Activated T-cell treated with anti-CD3 and anti-CD28 coated beads, Interleukin-2, amount 50 U/mL, for 24 hours (primary cell): ENCODE measurements at regions not wholly inside any gene's neighbourhood (a gene's known extent, or its start where the extent isn't known, plus 50 kb on each side); places are given as distances from the start of the nearest gene placed in this dataset.

Experiments
- DNase-seq: peaks from one replicate; pipeline ENCODE4 v3.0.0-alpha.2; 2020
- H3K27ac Mint-ChIP-seq: 2 replicates; pipeline ENCODE4 v1.8.0; 2020; ENCODE audit warnings: mild to moderate bottlenecking, mixed read lengths
- H3K27me3 Mint-ChIP-seq: 2 replicates; pipeline ENCODE4 v1.8.0; 2020; ENCODE audit warnings: mixed read lengths
- H3K36me3 Mint-ChIP-seq: 2 replicates; pipeline ENCODE4 v1.8.0; 2020; ENCODE audit warnings: low read depth, mixed read lengths
- H3K4me1 Mint-ChIP-seq: 2 replicates; pipeline ENCODE4 v1.8.0; 2020; ENCODE audit warnings: low read depth, mixed read lengths
- H3K4me3 Mint-ChIP-seq: 2 replicates; pipeline ENCODE4 v1.8.0; 2020; ENCODE audit warnings: mild to moderate bottlenecking, moderate library complexity, mixed read lengths
- H3K9me3 Mint-ChIP-seq: 2 replicates; pipeline ENCODE4 v1.8.0; 2020; ENCODE audit warnings: mixed read lengths

- H3K9me3 Mint-ChIP-seq = peaks cover 17% of the 10 kb centered on the region
- H3K27me3 Mint-ChIP-seq = no peaks in the 10 kb centered on the region
- no peak for DNase-seq
Measured at GRCh38 chr14:84017495-84017894, 1512.4 kb upstream of the FLRT2 start.

DNA sequence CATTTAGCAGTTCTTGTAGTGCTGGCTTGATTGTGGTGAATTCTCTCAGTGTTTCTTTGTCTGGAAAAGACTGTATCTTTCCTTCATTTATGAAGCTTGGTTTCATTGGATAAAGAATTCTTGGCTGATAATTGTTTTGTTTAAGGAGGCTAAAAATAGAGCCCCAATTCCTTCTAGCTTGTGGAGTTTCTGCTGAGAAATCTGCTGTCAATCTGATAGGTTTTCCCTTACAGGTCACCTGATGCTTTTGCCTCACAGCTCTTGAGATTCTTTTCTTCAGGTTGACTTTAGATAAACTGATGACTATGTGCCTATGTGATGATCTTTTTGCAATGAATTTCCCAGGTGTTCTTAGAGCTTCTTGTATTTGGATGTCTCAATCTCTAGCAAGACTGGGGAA lies 1508.5 kb upstream of the FLRT2 start:
- Mint-ChIP-seq H3K36me3 (no peaks in the 10 kb centered on the region), H3K4me1 (no peaks in the 10 kb centered on the region), H3K9me3 (peaks cover 22% of the 10 kb centered on the region), H3K27ac (no peak overlapping the region), H3K27me3 (no peaks in the 10 kb centered on the region), H3K4me3 (no peak overlapping the region)
- no peak for DNase-seq

More at GRCh38 chr14:84017495-84017894, 1512.4 kb upstream of the FLRT2 start:
- no peaks in the 10 kb centered on the region for H3K4me1 Mint-ChIP-seq
- no peak overlapping the region for H3K27ac Mint-ChIP-seq
- H3K4me3 Mint-ChIP-seq = no peak overlapping the region
- no peaks in the 10 kb centered on the region for H3K36me3 Mint-ChIP-seq

DNA sequence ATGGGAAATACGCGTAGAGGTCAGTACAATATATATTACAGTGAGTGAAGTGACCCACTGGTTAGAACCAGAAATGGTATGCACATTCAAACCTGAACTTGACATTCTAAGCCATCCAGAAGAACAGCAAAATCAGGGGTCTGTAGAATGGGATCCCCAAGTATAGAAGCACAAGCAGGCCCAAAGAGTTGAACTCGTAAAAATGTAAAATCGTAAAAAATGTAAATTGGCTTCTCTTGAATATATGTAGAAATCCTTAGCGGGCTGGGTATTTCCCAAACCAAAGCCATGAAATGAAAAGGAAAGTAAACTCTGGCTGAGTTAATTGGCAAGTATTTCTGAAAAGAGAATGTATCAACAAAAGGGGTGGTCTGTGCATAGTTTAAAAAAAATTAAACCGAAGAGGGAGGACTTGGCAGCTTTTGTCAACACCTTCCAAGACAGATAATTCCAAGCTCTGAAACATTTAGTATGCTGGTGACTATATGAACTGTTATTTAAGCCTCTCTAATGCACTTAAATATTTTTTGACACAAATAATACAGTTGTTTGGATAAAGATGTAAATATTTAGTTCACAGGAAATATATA lies 1505.6 kb upstream of the FLRT2 start:
- Mint-ChIP-seq H3K9me3 (peaks cover 15% of the 10 kb centered on the region), H3K27ac (no peak overlapping the region), H3K27me3 (no peaks in the 10 kb centered on the region), H3K4me3 (no peak overlapping the region), H3K4me1 (no peaks in the 10 kb centered on the region), H3K36me3 (no peaks in the 10 kb centered on the region)
- DNase-seq = no peak

DNA sequence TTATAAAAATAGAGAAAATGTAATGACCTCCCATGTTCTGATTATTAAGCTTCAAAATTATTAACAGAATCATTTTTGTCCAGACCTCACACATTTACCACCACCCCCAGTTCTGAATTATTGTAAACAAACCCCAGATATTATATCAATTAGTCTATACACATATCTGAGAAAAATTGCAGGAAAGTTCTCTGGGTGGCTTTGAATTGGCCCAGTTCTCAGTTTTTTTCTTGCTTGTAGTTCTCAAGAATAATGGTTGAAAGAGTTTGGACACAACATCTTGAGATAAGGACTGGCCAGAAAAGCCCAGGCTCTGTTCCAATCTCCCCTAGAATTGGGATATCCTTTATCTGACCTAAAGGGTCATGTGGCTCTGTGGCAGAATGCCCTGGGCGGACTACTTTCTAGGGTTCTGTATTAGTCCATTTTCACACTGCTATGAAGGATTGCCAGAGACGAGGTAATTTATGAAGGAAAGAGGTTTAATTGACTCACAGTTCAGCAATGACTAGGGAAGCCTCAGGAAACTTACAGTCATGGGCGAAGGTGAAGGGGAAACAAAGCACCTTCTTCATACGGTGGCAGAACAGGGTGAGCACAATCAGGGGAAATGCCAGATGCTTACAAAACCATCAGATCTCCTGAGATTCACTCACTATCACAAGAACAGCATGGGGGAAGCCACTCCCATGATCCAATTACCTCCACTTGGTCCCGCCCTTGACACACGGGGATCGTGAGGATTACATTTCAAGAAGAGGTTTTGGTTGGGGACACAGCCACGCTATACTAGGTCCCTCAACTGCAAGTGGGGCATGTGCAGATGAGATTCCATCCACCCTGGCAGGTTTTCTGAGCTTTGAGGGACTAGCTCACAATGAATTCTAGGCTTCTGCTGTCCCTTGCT lies 1504.6 kb upstream of the FLRT2 start:
- H3K27me3 Mint-ChIP-seq = no peaks in the 10 kb centered on the region
- H3K9me3 Mint-ChIP-seq = peaks cover 18% of the 10 kb centered on the region
- no peak overlapping the region for H3K4me3 Mint-ChIP-seq
- H3K27ac Mint-ChIP-seq = no peak overlapping the region
- DNase-seq = no peak
- no peaks in the 10 kb centered on the region for H3K36me3 Mint-ChIP-seq
- no peaks in the 10 kb centered on the region for H3K4me1 Mint-ChIP-seq

- no peak for DNase-seq
- H3K27ac Mint-ChIP-seq = no peak overlapping the region
- H3K27me3 Mint-ChIP-seq = no peaks in the 10 kb centered on the region
- no peaks in the 10 kb centered on the region for H3K36me3 Mint-ChIP-seq
- H3K4me1 Mint-ChIP-seq = no peaks in the 10 kb centered on the region
- no peak overlapping the region for H3K4me3 Mint-ChIP-seq
- H3K9me3 Mint-ChIP-seq = peaks cover 15% of the 10 kb centered on the region
Measured at GRCh38 chr14:84027351-84027750, 1502.6 kb upstream of the FLRT2 start.

DNA sequence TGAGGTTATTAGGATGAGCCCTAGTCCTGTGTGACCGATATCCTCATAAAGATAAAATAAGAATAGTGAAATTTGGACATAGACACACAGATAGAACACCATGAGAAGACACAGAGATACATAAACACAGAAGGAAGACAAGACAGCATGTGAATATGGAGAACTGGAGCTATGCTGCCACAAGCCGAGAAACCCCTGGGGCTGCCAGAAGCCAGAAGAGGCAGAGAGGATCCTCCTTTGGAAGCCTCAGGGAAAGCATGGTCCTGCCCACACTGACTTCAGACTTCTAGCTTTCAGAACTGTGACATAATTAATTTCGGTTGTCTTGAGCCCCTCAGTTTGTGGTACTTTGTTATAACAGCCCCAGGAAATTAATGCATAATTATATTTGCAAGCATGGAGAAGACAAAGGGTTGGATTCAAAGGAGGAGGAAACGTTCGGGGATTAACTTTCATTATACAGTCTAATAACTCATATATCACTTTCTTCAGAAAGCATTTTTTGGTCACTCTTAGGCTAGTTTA lies 1501.8 kb upstream of the FLRT2 start:
- no peaks in the 10 kb centered on the region for H3K4me1 Mint-ChIP-seq

DNA sequence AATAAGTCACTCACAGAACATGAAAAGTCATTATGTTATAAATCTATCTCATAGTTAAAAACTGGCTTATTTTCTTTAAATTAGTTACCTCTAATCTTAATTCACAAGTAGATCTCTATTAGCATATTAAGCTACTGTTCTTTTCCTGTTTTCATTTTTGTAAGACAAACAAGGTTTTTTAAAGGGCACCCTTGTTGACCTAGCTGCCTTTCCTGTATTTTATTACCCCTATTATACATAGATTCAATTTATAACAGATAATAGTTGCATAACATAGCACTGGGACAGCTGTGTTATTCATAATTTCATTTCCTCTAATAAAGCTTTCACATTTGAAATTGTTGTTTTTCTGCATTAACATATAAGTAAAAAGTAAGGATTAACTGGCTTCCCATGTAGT lies 1500.7 kb upstream of the FLRT2 start:
- Mint-ChIP-seq H3K4me1 (no peaks in the 10 kb centered on the region), H3K27me3 (no peaks in the 10 kb centered on the region), H3K9me3 (peaks cover 9% of the 10 kb centered on the region), H3K36me3 (no peaks in the 10 kb centered on the region), H3K27ac (no peak overlapping the region), H3K4me3 (no peak overlapping the region)
- DNase-seq = no peak

More for the DNA sequence above, 1501.8 kb upstream of the FLRT2 start:
- no peak for DNase-seq
- H3K27me3 Mint-ChIP-seq = no peaks in the 10 kb centered on the region
- H3K36me3 Mint-ChIP-seq = no peaks in the 10 kb centered on the region
- H3K4me3 Mint-ChIP-seq = no peak overlapping the region
- H3K9me3 Mint-ChIP-seq = peaks cover 15% of the 10 kb centered on the region
- H3K27ac Mint-ChIP-seq = no peak overlapping the region

DNA sequence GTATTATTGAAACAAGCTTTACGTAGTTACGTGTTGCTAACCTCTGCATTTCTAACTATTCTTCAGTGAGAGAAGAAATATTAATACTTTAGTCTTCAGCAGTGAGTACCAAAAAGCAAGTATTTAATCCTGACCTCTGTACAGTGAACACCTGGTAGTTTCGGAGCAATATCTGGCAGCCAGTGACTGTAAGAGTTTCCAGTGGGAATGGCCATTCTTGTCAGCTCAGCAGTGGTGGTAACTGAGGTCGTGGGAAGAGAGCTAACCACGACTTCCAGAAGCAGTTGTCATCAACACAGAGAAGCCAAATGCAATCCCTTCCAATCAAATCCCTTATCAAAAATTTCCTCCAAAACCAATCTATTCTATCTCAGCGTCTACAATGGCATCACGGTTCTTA lies 1500.2 kb upstream of the FLRT2 start:
- Mint-ChIP-seq H3K27ac (no peak overlapping the region), H3K9me3 (peaks cover 9% of the 10 kb centered on the region), H3K4me3 (no peak overlapping the region), H3K36me3 (no peaks in the 10 kb centered on the region), H3K27me3 (no peaks in the 10 kb centered on the region), H3K4me1 (no peaks in the 10 kb centered on the region)
- no peak for DNase-seq

GRCh38 chr14:84036840-84037239 lies 1493.1 kb upstream of the FLRT2 start:
- H3K4me3 Mint-ChIP-seq = no peak overlapping the region
- no peak for DNase-seq
- no peaks in the 10 kb centered on the region for H3K27me3 Mint-ChIP-seq

DNA sequence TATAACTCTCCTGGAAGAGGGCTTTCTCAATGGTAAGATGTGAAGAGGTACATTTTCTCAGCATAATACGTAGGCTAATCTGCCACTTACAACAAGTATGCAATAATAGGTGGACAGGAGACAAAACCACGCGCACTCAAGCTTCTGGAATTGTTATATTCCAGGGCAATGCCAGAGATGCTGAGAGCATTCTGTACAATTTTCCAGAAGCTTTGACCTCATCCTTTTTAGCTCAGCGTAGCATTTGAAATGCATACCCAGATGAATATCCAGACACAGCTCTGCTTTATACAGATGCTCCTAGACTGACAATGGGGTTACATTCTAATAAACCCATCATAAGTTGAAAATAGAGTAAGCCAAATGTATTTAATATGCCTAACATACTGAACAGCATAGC lies 1492.4 kb upstream of the FLRT2 start:
- no peaks in the 10 kb centered on the region for H3K36me3 Mint-ChIP-seq

More at GRCh38 chr14:84036840-84037239, 1493.1 kb upstream of the FLRT2 start:
- Mint-ChIP-seq H3K9me3 (peaks cover 19% of the 10 kb centered on the region), H3K36me3 (no peaks in the 10 kb centered on the region), H3K4me1 (peaks cover 2% of the 10 kb centered on the region), H3K27ac (no peak overlapping the region)

GRCh38 chr14:84040101-84040500 lies 1489.8 kb upstream of the FLRT2 start:
- H3K36me3 Mint-ChIP-seq = no peaks in the 10 kb centered on the region
- no peak for DNase-seq
- H3K27me3 Mint-ChIP-seq = no peaks in the 10 kb centered on the region
- H3K4me3 Mint-ChIP-seq = no peak overlapping the region
- H3K27ac Mint-ChIP-seq = no peak overlapping the region
- H3K4me1 Mint-ChIP-seq = peaks cover 2% of the 10 kb centered on the region
- H3K9me3 Mint-ChIP-seq = peaks cover 24% of the 10 kb centered on the region

More for the DNA sequence above, 1492.4 kb upstream of the FLRT2 start:
- peaks cover 2% of the 10 kb centered on the region for H3K4me1 Mint-ChIP-seq
- no peak overlapping the region for H3K27ac Mint-ChIP-seq
- peaks cover 19% of the 10 kb centered on the region for H3K9me3 Mint-ChIP-seq
- no peak overlapping the region for H3K4me3 Mint-ChIP-seq
- H3K27me3 Mint-ChIP-seq = no peaks in the 10 kb centered on the region
- DNase-seq = no peak

DNA sequence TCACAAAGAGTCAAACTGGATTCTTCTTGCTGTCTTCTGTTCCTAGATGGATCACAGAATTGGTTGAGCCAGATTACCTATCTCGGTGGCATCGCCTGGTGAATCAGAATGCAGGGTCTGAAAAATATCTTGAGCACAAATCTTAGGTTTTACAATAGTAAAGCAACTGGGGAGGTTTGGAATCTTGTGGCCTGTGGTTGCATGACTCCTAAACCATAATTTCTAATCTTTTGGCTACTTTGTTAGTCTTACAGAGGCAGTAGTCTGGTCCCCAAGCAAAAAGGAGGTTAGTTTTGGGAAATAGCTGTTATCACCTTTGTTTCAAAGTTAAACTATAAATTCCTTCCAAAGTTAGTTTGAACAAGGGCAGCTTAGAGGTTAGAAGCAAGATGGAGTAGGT lies 1488.5 kb upstream of the FLRT2 start:
- H3K36me3 Mint-ChIP-seq = no peaks in the 10 kb centered on the region
- H3K27ac Mint-ChIP-seq = no peak overlapping the region
- no peaks in the 10 kb centered on the region for H3K27me3 Mint-ChIP-seq
- no peak overlapping the region for H3K4me3 Mint-ChIP-seq
- H3K4me1 Mint-ChIP-seq = peaks cover 2% of the 10 kb centered on the region
- H3K9me3 Mint-ChIP-seq = peaks cover 22% of the 10 kb centered on the region
- DNase-seq = no peak

- Mint-ChIP-seq H3K27me3 (no peaks in the 10 kb centered on the region), H3K36me3 (no peaks in the 10 kb centered on the region), H3K4me3 (no peak overlapping the region), H3K27ac (no peak overlapping the region), H3K4me1 (no peaks in the 10 kb centered on the region), H3K9me3 (peaks cover 14% of the 10 kb centered on the region)
- no peak for DNase-seq
Measured at GRCh38 chr14:84042992-84043391, 1487.0 kb upstream of the FLRT2 start.

- H3K4me3 Mint-ChIP-seq = no peak overlapping the region
- no peak for DNase-seq
- H3K9me3 Mint-ChIP-seq = peaks cover 18% of the 10 kb centered on the region
- H3K27ac Mint-ChIP-seq = no peak overlapping the region
- no peaks in the 10 kb centered on the region for H3K4me1 Mint-ChIP-seq
- no peaks in the 10 kb centered on the region for H3K36me3 Mint-ChIP-seq
- H3K27me3 Mint-ChIP-seq = no peaks in the 10 kb centered on the region
Measured at GRCh38 chr14:84064316-84065125, 1465.4 kb upstream of the FLRT2 start.
